Neural cell (in vitro differentiated cells): ENCODE measurements at regions not wholly inside any gene's neighbourhood (a gene's known extent, or its start where the extent isn't known, plus 50 kb on each side); places are given as distances from the start of the nearest gene placed in this dataset.

Experiments used
- H2AFZ ChIP-seq: fragments of 200-600, 300-800 bp; sonication (generic), shearing (Covaris generic); 2 replicates; pipeline ENCODE4 v1.6.0; 2014; ENCODE audit warnings: low read depth, mild to moderate bottlenecking, antibody characterized with exemption, low read length, moderate library complexity
- H3F3A ChIP-seq: fragments of 200-600 bp; shearing (Covaris generic); 2 replicates; pipeline ENCODE4 v1.6.1; 2016; ENCODE audit warnings: mild to moderate bottlenecking, moderate library complexity, mixed read lengths, antibody characterized with exemption, low read length; ENCODE audit not compliant: insufficient read depth, poor library complexity, severe bottlenecking
- H3K27ac ChIP-seq: fragments of 200-600, 300-800 bp; sonication (generic), shearing (Covaris generic); 2 replicates; pipeline ENCODE4 v1.5.1; 2014; ENCODE audit warnings: mild to moderate bottlenecking, low read length, moderate library complexity
- H3K27me3 ChIP-seq: fragments of 300-800, 200-600 bp; sonication (generic), shearing (Covaris generic); 2 replicates; pipeline ENCODE4 v1.6.0; 2014; ENCODE audit warnings: mild to moderate bottlenecking, low read depth, low read length, moderate library complexity; ENCODE audit not compliant: insufficient read depth
- H3K36me3 ChIP-seq: fragments of 300-800, 200-600 bp; sonication (generic), shearing (Covaris generic); 2 replicates; pipeline ENCODE4 v1.5.1; 2014; ENCODE audit warnings: mild to moderate bottlenecking, antibody characterized with exemption, low read length, moderate library complexity; ENCODE audit not compliant: insufficient read depth
- H3K4me2 ChIP-seq: fragments of 300-800, 200-600 bp; sonication (generic), shearing (Covaris generic); 2 replicates; pipeline ENCODE4 v1.6.0; 2014; ENCODE audit warnings: mild to moderate bottlenecking, low read length
- H3K4me3 ChIP-seq: fragments of 300-800, 200-600 bp; sonication (generic), shearing (Covaris generic); 2 replicates; pipeline ENCODE4 v1.5.1; 2014; ENCODE audit warnings: mild to moderate bottlenecking, low read length, moderate library complexity
- H3K79me2 ChIP-seq: fragments of 200-600 bp; shearing (Covaris generic); replicated peaks from 2 replicates; pipeline ENCODE4 v1.6.0; 2014; ENCODE audit warnings: mild to moderate bottlenecking, low read length, moderate library complexity; ENCODE audit not compliant: insufficient read depth
- H3K9ac ChIP-seq: fragments of 300-800, 200-600 bp; sonication (generic), shearing (Covaris generic); 2 replicates; pipeline ENCODE4 v1.6.1; 2016; ENCODE audit warnings: mild to moderate bottlenecking, low read length, mixed read lengths
- H3K9me2 ChIP-seq: fragments of 200-600 bp; shearing (Covaris generic); 2 replicates; pipeline ENCODE4 v1.6.1; 2016; ENCODE audit warnings: mild to moderate bottlenecking, low read length, mixed read lengths; ENCODE audit not compliant: insufficient read depth
- H3K9me3 ChIP-seq: fragments of 200-600, 300-800 bp; sonication (generic), shearing (Covaris generic); 2 replicates; pipeline ENCODE4 v1.6.1; 2016; ENCODE audit warnings: mild to moderate bottlenecking, mixed run types, low read length, moderate library complexity, mixed read lengths
- H4K20me1 ChIP-seq: fragments of 200-600 bp; shearing (Covaris generic); 2 replicates; pipeline ENCODE4 v1.6.1; 2016; ENCODE audit warnings: mild to moderate bottlenecking, mixed run types; ENCODE audit not compliant: insufficient read depth
- CTCF ChIP-seq: fragments of 450-650 bp; IDR thresholded peaks from 2 replicates; pipeline ENCODE4 v1.5.1; 2014; ENCODE audit warnings: antibody characterized with exemption, mild to moderate bottlenecking, moderate library complexity; ENCODE audit not compliant: poor library complexity, severe bottlenecking
- EP300 ChIP-seq: fragments of 450-650 bp; conservative IDR thresholded peaks from 2 replicates; pipeline ENCODE4 v1.6.1; 2014; ENCODE audit warnings: antibody characterized with exemption, mild to moderate bottlenecking, moderate library complexity; ENCODE audit not compliant: poor library complexity, severe bottlenecking
- EZH2 ChIP-seq: fragments of 200-600, 300-800 bp; shearing (Covaris generic), sonication (generic); IDR thresholded peaks from 2 replicates; pipeline ENCODE4 v1.6.1; 2014; ENCODE audit warnings: antibody characterized with exemption, low read length, borderline replicate concordance, mild to moderate bottlenecking; ENCODE audit not compliant: insufficient read depth, poor library complexity, severe bottlenecking
- MXI1 ChIP-seq: fragments of 450-650 bp; conservative IDR thresholded peaks from 2 replicates; pipeline ENCODE4 v1.6.1; 2014; ENCODE audit warnings: antibody characterized with exemption, mild to moderate bottlenecking; ENCODE audit not compliant: poor library complexity, severe bottlenecking
- POLR2AphosphoS5 ChIP-seq: IDR thresholded peaks from 2 replicates; pipeline ENCODE4 v1.6.1; 2012
- RAD21 ChIP-seq: fragments of 450-650 bp; conservative IDR thresholded peaks from 2 replicates; pipeline ENCODE4 v1.6.1; 2014; ENCODE audit warnings: antibody characterized with exemption, mild to moderate bottlenecking, moderate library complexity
- REST ChIP-seq: IDR thresholded peaks from 2 replicates; pipeline ENCODE4 v1.6.1; 2012; ENCODE audit warnings: borderline replicate concordance
- SMC3 ChIP-seq: fragments of 450-650 bp; conservative IDR thresholded peaks from 2 replicates; pipeline ENCODE4 v1.6.1; 2014; ENCODE audit warnings: antibody characterized with exemption, mild to moderate bottlenecking, moderate library complexity; ENCODE audit not compliant: poor library complexity
- TAF1 ChIP-seq: IDR thresholded peaks from 2 replicates; pipeline ENCODE4 v1.6.1; 2012; ENCODE audit warnings: low read depth

- Histone ChIP-seq H3K27ac (no peak overlapping the region), H4K20me1 (no peaks in the 10 kb centered on the region), H3K4me3 (no peak overlapping the region), H3K9ac (no peak overlapping the region), H3K36me3 (no peaks in the 10 kb centered on the region), H2AFZ (no peak overlapping the region), H3K4me2 (no peak overlapping the region), H3K79me2 (no peaks in the 10 kb centered on the region), H3K27me3 (no peaks in the 10 kb centered on the region), H3K9me2 (no peaks in the 10 kb centered on the region), H3F3A (no peaks in the 10 kb centered on the region), H3K9me3 (no peaks in the 10 kb centered on the region)
- no peak for TF ChIP-seq POLR2AphosphoS5
- no peak for TF ChIP-seq RAD21
- no peak for TF ChIP-seq REST
- no peak for TF ChIP-seq EZH2
- TF ChIP-seq CTCF: no peak
- no peak for TF ChIP-seq TAF1
- TF ChIP-seq SMC3: no peak
- TF ChIP-seq EP300: no peak
- TF ChIP-seq MXI1: no peak
Observed at GRCh38 chr13:76223565-76223964, 587.4 kb downstream of the LMO7 start.

GRCh38 chr13:76222511-76222910 is 586.4 kb downstream of the LMO7 start:
- TF ChIP-seq EP300 (no peak), POLR2AphosphoS5 (no peak), RAD21 (no peak), TAF1 (no peak), REST (no peak), MXI1 (no peak)
- Histone ChIP-seq H3K9me3 (no peaks in the 10 kb centered on the region), H4K20me1 (no peaks in the 10 kb centered on the region), H3K79me2 (no peaks in the 10 kb centered on the region), H3K9ac (no peak overlapping the region), H3K4me2 (no peak overlapping the region), H3K27me3 (no peaks in the 10 kb centered on the region), H3K4me3 (no peak overlapping the region), H3F3A (no peaks in the 10 kb centered on the region), H2AFZ (no peak overlapping the region), H3K27ac (no peak overlapping the region), H3K9me2 (no peaks in the 10 kb centered on the region), H3K36me3 (no peaks in the 10 kb centered on the region)
